NCI-H82 treated with DMSO at 0.1 percent for 48 hours (cell line): ENCODE measurements at regions not wholly inside any gene's neighbourhood (a gene's known extent, or its start where the extent isn't known, plus 50 kb on each side); places are given as distances from the start of the nearest gene placed in this dataset.

Source experiments
- DNase-seq: peaks from one replicate; lab custom pipeline; 2025; ENCODE audit not compliant: unreplicated experiment; lab: John Stamatoyannopoulos, UW

DNA sequence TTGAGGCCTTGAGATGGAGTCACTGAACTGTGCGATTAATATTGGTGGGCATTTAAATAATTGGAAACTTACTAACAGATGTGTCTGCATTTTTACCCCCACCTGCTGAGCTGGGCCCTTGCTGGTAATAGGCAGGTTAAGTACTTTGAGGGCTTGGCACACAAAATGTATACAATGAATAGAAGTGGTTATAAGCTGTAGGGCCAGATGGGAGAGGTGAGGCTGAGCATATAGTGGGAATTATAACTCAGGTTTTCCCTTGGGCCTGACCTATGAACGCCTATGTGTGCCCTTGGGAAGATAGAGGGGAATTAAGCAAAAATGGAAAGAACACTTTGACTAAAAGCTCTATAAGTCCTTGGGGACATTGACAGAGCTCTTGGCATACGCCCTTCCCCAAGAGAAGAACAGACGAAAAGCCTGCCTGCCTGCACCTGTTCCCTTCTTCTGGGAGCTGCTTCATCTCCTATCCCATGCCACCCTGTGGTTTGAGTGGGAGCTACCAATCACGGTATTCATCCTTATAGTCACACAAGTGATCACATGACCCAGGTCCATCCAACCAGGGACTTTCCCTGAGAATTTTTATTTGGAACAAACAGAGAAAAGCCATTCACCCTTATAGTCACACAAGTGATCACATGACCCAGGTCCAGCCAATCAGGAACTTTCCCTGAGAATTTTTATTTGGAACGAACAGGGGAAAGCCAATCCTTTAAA is 260.7 kb upstream of the CSF3R start:
- no peak for DNase-seq

- no peak for DNase-seq
Observed at GRCh38 chr1:36741066-36741465, 258.4 kb upstream of the CSF3R start.

GRCh38 chr1:36740446-36740845 is 257.7 kb upstream of the CSF3R start:
- DNase-seq = peak; percentile 28

DNA sequence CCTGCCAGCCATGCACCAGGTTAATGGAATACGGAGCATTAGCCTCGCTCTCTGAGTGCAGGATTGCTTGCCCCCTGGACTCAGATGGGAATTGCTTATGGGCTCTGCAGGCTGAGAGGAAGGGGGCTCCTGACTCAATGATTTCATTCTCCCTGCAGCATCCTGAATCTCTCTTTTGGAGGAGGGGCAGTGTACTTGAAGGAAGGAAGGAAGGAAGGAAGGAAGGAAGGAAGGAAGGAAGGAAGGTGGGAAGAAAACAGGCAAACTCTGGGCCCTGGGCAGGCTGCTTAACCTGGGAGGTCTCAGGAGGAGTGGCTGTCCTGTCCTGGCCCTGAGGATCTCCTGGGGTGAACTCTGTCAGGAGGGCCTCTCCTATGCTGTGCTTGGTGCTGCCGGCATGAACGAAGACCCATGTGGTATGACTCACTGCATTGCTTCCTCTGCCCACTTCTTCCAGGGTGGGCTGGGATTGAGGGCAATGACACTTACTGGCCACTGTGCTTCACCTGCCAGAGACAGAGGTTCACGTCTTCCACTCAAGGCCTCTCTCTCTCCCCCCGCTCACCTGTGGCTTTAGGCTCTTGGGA is 257.1 kb upstream of the CSF3R start:
- DNase-seq = no peak

DNA sequence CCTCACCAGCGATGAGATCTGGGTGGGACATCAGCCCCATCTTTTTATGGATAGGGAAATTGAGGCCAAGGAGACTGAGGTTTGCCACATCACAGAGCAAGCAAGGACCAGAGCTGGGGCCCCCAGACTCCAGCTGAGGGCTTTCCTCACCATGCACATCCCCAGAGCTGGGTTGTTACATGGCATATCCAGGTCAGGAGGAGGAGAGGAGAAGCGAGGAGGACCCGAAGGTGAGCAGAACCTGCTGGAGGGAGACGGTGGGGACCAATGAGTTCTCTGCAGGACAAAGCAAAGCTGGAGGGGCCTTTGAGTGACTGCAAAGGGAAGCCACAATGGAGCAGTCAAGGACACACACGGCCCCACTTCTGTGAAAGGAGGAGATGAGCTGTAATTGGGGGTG is 255.5 kb upstream of the CSF3R start:
- no peak for DNase-seq

GRCh38 chr1:36737767-36738166 is 255.1 kb upstream of the CSF3R start:
- DNase-seq = no peak

- DNase-seq = no peak
Observed at GRCh38 chr1:36737038-36737555, 254.4 kb upstream of the CSF3R start.

DNA sequence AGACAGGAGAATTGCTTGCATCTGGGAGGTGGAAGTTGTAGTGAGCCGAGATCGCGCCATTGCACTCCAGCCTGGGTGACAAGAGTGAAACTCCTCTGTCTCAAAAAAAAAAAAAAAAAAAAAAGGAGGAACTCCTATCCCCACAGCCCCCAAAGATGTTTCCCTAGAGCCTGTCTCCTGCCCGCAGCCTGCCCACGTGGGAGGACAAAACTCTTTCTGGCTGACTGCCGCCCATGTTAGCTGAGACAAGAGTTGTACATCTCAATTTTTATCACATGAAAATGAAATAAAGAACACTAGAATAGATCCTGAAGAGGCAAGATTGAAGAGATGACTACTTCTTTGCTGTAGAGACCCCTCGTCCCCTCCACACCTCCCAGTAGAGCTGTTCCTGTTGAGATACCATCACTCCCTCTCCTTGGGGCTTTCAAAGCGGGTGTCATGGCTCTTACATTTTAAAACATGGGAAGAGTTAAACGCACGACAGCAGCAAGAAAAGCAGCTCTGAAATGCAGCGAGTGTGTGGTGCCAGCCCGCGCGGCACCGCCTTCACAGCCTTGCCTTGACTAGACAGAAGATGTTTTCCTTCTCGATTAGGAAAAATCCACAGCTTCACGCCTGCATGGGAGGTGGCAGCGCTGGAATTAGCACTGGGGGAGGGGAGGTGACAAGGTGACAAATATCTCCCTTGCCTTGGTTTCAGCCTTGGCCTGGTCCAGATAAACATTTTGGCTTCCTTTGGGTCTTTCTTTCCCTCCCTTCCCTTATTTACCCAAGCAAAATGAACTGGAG is 253.4 kb upstream of the CSF3R start:
- DNase-seq = no peak

- DNase-seq = no peak
Observed at GRCh38 chr1:36735436-36735835, 252.7 kb upstream of the CSF3R start.

DNA sequence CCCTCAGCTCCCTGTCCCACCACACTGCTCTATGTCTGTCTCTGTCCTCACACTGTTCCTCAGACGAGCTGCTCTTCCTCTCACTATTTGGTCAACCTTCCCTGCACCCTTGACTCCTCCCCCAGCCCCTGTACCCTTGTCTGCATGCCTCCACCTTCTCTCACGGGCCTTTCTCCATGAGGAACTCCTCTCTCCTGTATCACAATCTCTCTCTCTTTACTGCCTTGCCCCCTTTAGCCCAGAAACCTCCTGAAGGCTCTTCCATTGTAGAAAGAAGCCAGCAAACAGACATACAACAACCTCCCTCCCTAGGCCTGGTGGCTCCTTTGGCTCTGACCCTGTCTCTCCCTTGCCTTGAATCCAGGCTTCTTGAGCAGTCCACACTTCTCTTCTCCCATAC is 251.6 kb upstream of the CSF3R start:
- no peak for DNase-seq

DNA sequence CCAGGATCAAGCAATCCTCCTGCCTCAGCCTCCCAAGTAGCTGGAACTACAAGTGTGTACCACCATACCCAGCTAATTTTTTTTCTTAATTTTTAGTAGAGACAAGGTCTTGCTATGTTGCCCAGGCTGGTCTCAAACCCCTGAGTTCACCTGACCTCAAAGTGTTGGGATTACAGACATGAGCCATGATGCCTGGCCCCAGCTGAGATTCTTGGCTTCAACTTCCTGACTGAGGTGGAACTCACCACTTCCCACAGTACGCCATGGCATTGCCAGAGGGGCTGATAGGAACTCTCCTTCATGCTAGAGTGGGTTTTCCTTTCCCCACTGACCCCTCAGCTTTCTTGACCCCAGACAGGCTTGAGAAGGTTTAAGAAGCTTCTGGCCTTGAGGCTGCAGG is 251.0 kb upstream of the CSF3R start:
- DNase-seq = no peak

DNA sequence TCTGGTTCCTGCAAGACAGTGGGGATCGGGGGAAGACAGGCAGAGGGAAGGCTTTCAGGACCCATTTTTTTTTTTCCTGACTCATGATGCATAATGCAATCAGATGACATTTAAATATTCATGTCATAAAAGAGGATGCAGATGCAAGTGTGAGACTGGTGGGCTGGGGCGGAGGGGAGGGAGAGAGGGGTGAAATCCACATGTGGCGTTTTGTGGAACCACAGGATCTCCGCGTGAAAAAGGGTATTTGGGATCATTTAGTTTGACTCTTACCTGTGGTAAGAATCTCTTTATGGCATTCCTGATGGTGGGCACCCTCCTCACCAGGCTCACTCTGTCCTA is 249.3 kb upstream of the CSF3R start:
- no peak for DNase-seq

DNA sequence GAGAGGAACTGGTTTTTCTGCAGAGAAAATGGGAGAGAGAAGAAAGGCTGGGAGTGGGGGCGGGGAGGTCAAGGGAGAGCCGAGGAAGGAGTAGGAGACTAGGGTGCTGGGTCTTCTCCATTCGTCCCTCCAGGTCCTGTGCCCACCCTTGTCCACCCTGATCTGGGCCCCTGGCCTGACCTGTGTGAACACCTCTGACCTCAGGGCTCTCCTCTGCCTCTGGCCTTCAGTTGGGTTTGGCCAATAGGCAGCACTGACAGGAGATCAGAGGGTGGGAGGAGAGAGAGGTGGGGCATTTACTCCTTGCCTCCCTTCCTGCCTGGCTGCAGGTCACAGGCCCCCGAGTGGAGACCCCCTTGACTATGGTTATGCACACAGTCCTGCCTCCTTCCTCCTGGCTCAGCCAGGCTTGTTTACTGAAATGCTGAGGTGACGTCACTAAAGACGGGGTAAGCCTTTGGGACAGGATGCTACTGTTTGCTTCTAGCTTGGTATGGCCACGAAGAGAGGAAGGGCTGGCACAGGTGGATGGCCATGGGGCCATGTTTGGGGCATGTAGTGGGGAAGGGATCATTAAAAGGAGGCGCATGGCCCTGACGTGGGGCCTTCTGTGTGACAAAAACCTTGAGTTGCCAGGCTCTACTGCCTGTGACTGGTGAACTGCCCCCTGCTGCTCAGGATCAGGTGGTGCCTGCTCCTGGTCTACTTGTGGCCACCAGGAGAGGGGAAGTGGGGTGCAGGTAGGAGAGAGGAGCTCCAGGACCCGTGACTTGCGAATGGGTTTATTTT is 248.7 kb upstream of the CSF3R start:
- DNase-seq = no peak

DNA sequence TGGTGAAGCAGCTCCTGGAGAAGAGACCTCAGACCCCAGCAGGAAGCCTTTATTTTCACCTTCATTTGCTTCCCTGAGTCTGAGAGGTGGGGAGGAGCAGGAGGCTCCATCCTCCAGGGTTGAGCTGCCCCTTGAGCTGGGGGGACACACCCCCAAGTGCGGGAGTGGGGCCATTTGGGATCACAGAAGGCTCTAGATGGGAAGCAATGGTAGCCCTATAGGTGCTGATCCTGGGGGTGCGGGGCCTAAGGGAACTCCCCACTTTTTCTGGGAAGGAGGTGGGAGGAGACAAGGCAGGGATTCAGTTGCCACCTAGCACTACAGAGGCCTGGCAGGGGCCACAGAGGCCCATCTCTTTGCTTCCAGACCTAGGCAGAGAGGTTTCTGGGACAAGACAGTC is 247.9 kb upstream of the CSF3R start:
- DNase-seq = no peak

GRCh38 chr1:36729716-36730510 is 247.2 kb upstream of the CSF3R start:
- DNase-seq = no peak

GRCh38 chr1:36729289-36729688 is 246.6 kb upstream of the CSF3R start:
- DNase-seq = no peak

DNA sequence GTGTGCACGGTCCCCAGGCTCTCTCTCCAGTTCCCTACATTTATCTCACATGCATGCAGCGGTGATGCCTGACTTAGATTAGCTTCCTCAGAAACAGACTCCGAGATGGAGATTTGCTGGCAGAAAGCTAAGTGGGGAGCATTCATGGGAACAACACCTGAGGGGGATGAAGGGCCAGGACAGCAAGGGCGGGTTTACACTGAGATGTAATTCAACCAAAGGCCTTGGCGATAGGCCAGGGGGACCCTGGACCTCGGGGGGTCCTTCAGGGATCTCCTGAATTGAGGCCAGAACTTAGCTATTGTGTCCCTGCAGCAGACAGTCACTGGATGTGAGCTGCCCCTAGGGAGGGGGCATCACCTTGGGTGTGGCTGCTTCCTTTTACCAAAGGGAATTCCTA is 246.1 kb upstream of the CSF3R start:
- no peak for DNase-seq

- DNase-seq = no peak
Observed at GRCh38 chr1:36728051-36728450, 245.3 kb upstream of the CSF3R start.

- DNase-seq = no peak
Observed at GRCh38 chr1:36725151-36725550, 242.4 kb upstream of the CSF3R start.

- no peak for DNase-seq
Observed at GRCh38 chr1:36723813-36724212, 241.1 kb upstream of the CSF3R start.

DNA sequence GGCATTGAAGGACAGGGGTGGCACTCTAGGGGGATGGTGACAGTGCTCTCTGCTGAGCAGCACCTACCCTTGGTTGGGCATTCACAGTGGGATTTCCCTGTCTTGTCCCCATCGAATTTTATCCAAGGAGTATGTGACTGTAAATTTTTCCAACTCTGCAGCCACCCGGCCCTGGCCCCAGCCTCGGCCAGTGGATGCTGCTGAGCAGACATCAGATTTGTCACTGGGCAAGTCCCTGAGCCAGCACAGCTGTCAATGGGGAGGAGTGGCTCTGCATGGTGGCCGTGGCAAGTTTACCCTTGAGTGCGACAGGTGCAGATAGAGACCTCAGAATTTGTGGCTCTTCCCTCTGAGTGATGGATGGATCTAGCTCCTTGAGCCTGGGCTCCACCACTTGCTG is 240.2 kb upstream of the CSF3R start:
- DNase-seq = no peak
